Esophagus squamous epithelium (tissue), 4 donors: ENCODE measurements at regions not wholly inside any gene's neighbourhood (a gene's known extent, or its start where the extent isn't known, plus 50 kb on each side); places are given as distances from the start of the nearest gene placed in this dataset.
A peak's percentile ranks its signal among the peaks of the same experiment; 100 is the strongest.

ENCODE experiments used
- POLR2A ChIP-seq, 4 donors: fragments of 450-650 bp; IDR thresholded peaks; one replicate each; pipeline ENCODE4 v1.6.1; 2017; ENCODE audit warnings: antibody characterized with exemption in 4 of 4, mild to moderate bottlenecking in 4 of 4, moderate library complexity in 3 of 4
- TF ChIP-seq, protein P1 (sequence below), 6 experiments: fragments of 450-650 bp in 4 of 6; fragments of 200-600 bp in 2 of 6; sonication (generic) in 2 of 6; IDR thresholded peaks; one replicate each; pipeline ENCODE4 v1.5.1; 2016 to 2019; ENCODE audit warnings: antibody characterized with exemption in 6 of 6, mild to moderate bottlenecking in 4 of 6, moderate library complexity in 4 of 6

DNA sequence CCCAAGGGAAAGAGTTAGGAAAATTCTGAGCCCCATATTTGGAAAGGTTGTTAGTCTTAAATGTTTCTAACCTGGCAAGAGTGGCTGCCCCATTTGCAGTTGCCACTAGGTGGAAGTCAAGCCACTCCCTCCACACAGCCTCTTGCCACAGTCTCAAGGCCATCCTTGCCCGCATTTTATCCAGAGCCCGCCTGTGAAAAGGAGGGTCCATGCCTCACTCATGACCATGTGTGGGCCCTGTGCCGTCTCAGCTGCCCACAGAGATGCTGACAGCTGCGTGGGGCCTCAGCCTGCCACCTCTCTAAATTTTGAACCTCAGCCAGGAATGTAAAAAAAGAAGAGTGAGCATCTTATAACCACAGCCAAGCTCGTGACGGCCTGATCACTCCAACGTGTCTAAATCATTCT lies 201.5 kb upstream of the FAM241A start:
- TF ChIP-seq, protein P1, sequence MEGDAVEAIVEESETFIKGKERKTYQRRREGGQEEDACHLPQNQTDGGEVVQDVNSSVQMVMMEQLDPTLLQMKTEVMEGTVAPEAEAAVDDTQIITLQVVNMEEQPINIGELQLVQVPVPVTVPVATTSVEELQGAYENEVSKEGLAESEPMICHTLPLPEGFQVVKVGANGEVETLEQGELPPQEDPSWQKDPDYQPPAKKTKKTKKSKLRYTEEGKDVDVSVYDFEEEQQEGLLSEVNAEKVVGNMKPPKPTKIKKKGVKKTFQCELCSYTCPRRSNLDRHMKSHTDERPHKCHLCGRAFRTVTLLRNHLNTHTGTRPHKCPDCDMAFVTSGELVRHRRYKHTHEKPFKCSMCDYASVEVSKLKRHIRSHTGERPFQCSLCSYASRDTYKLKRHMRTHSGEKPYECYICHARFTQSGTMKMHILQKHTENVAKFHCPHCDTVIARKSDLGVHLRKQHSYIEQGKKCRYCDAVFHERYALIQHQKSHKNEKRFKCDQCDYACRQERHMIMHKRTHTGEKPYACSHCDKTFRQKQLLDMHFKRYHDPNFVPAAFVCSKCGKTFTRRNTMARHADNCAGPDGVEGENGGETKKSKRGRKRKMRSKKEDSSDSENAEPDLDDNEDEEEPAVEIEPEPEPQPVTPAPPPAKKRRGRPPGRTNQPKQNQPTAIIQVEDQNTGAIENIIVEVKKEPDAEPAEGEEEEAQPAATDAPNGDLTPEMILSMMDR (IDR thresholded peaks at IDR 0.05), result peak in 5 of 6 experiments; percentile 54 to 86 (median 65)
- TF ChIP-seq POLR2A (IDR thresholded peaks at IDR 0.05), result no peak
